HUES6 (cell line): ENCODE measurements at regions not wholly inside any gene's neighbourhood (a gene's known extent, or its start where the extent isn't known, plus 50 kb on each side); places are given as distances from the start of the nearest gene placed in this dataset.

ENCODE experiments used
- H3K27ac ChIP-seq: 2 replicates; pipeline ENCODE4 v1.7.0; 2013; ENCODE audit warnings: low read depth, mild to moderate bottlenecking, low read length, inconsistent platforms
- H3K27me3 ChIP-seq: 2 replicates; pipeline ENCODE4 v1.6.1; 2013; ENCODE audit warnings: low read length; ENCODE audit not compliant: control insufficient read depth, insufficient read depth
- H3K36me3 ChIP-seq: 2 replicates; pipeline ENCODE4 v1.6.1; 2013; ENCODE audit warnings: low read length; ENCODE audit not compliant: control insufficient read depth, insufficient read depth
- H3K4me1 ChIP-seq: 2 replicates; pipeline ENCODE4 v1.6.1; 2013; ENCODE audit warnings: low read length; ENCODE audit not compliant: control insufficient read depth, insufficient read depth
- H3K4me3 ChIP-seq: 2 replicates; pipeline ENCODE4 v1.5.1; 2013; ENCODE audit warnings: low read depth, low read length
- H3K9ac ChIP-seq: one replicate; pipeline ENCODE4 v1.6.1; 2013; ENCODE audit warnings: mild to moderate bottlenecking, low read length
- H3K9me3 ChIP-seq: 2 replicates; pipeline ENCODE4 v1.6.1; 2013; ENCODE audit warnings: low read depth, low read length; ENCODE audit not compliant: control insufficient read depth, insufficient read depth

DNA sequence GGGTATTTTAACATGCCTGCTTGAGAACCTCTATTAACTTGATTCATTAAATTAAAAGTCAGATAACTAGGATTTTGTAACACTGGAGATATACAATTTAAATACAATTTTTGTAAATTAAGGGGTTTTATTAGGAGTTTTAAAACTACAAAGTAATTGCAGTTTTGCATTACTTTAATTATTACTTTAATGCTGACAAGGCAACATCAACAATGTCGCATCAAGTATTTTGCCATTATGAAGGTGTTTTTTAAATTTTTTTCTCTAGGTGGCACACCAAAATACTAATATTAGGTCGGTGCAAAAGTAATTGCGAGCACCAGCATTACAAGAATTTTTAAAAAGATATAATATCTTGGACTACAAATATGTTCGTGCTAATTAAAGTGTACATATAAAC lies 513.4 kb downstream of the ANKRD7 start:
- Histone ChIP-seq H3K4me3 (no peak overlapping the region), H3K4me1 (no peaks in the 10 kb centered on the region), H3K9ac (no peak overlapping the region), H3K27me3 (no peaks in the 10 kb centered on the region), H3K36me3 (no peaks in the 10 kb centered on the region), H3K9me3 (no peaks in the 10 kb centered on the region), H3K27ac (no peak overlapping the region)

DNA sequence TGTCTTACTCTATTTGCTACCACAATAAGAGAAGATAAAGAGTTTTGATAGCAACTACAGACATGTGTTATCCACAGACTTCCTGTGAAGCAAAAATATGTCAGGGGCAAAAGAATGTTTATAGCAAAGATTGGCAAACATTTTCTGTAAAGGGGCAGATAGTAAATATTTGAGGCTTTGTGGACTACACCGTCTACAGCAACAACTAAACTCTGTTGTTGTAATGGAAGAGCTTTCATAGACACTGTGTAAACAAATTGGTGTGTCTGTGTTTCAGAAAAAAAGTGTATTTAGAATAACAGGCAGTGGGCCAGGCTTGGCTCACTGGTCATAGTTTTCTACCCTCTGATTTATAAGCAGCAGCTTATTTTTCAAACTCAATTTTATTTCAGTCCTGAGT lies 521.4 kb downstream of the ANKRD7 start:
- no peaks in the 10 kb centered on the region for H3K9me3 ChIP-seq
- H3K9ac ChIP-seq, result no peak overlapping the region
- no peak overlapping the region for H3K27ac ChIP-seq
- no peak overlapping the region for H3K4me3 ChIP-seq
- no peaks in the 10 kb centered on the region for H3K27me3 ChIP-seq
- H3K4me1 ChIP-seq, result no peaks in the 10 kb centered on the region
- no peaks in the 10 kb centered on the region for H3K36me3 ChIP-seq

DNA sequence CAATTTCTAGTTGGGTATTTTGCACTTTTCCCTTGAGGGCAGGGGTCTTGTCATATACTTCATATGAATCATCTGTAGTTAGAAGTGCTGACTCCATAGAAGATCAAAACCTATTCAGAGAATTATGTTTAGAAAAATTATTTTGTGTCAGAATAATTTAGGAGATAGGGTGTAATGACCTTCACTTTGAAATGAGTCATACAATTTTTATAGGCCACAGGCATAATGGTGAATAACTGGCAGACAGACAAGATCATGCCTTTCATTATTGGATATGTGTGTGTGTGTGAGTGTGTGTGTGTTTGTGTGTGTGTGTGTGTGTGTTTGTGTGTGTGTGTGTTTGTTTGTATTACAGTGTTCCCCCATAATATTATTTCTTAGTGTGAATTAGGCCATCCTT lies 523.0 kb downstream of the ANKRD7 start:
- H3K4me3 ChIP-seq, result no peak overlapping the region
- no peak overlapping the region for H3K27ac ChIP-seq
- H3K27me3 ChIP-seq, result no peaks in the 10 kb centered on the region
- no peaks in the 10 kb centered on the region for H3K36me3 ChIP-seq
- no peaks in the 10 kb centered on the region for H3K4me1 ChIP-seq
- H3K9ac ChIP-seq, result no peak overlapping the region
- H3K9me3 ChIP-seq, result no peaks in the 10 kb centered on the region

- H3K36me3 ChIP-seq, result no peaks in the 10 kb centered on the region
- H3K4me1 ChIP-seq, result no peaks in the 10 kb centered on the region
- H3K9ac ChIP-seq, result no peak overlapping the region
- H3K4me3 ChIP-seq, result no peak overlapping the region
- no peak overlapping the region for H3K27ac ChIP-seq
- H3K9me3 ChIP-seq, result no peaks in the 10 kb centered on the region
- H3K27me3 ChIP-seq, result no peaks in the 10 kb centered on the region
Measured at GRCh38 chr7:118753479-118753878, 529.0 kb downstream of the ANKRD7 start.

- Histone ChIP-seq H3K9ac (no peak overlapping the region), H3K27me3 (no peaks in the 10 kb centered on the region), H3K36me3 (no peaks in the 10 kb centered on the region), H3K27ac (no peak overlapping the region), H3K4me3 (no peak overlapping the region), H3K9me3 (no peaks in the 10 kb centered on the region), H3K4me1 (no peaks in the 10 kb centered on the region)
Measured at GRCh38 chr7:118754608-118755007, 530.1 kb downstream of the ANKRD7 start.

GRCh38 chr7:118755067-118755625 lies 530.6 kb downstream of the ANKRD7 start:
- Histone ChIP-seq H3K9ac (no peak overlapping the region), H3K9me3 (no peaks in the 10 kb centered on the region), H3K4me3 (no peak overlapping the region), H3K27me3 (no peaks in the 10 kb centered on the region), H3K4me1 (no peaks in the 10 kb centered on the region), H3K27ac (no peak overlapping the region), H3K36me3 (no peaks in the 10 kb centered on the region)

DNA sequence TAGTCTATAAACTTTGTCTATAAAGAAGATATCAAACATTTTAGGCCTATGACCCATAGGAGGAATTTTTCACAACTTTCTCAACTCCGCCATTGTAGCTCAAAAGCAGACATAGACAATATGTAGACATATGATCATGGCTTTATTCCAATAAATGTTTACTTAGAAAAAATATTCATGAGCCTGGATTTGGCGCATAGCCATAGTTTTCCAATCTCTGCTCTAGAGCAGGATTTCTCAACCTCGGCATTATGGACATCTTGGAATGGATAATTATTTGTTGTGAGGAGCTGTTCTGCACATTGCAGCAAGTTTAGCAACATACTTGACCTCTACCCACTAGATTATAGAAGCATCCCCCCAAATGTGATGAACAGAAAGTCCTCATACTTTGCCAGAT lies 532.6 kb downstream of the ANKRD7 start:
- H3K4me1 ChIP-seq, result no peaks in the 10 kb centered on the region
- no peak overlapping the region for H3K27ac ChIP-seq
- H3K27me3 ChIP-seq, result no peaks in the 10 kb centered on the region
- no peak overlapping the region for H3K4me3 ChIP-seq
- no peaks in the 10 kb centered on the region for H3K36me3 ChIP-seq
- H3K9ac ChIP-seq, result no peak overlapping the region
- H3K9me3 ChIP-seq, result peaks cover 8% of the 10 kb centered on the region

- H3K27ac ChIP-seq, result no peak overlapping the region
- H3K9me3 ChIP-seq, result peaks cover 8% of the 10 kb centered on the region
- no peaks in the 10 kb centered on the region for H3K27me3 ChIP-seq
- no peak overlapping the region for H3K4me3 ChIP-seq
- no peak overlapping the region for H3K9ac ChIP-seq
- no peaks in the 10 kb centered on the region for H3K4me1 ChIP-seq
- H3K36me3 ChIP-seq, result no peaks in the 10 kb centered on the region
Measured at GRCh38 chr7:118758582-118758981, 534.1 kb downstream of the ANKRD7 start.

- no peaks in the 10 kb centered on the region for H3K36me3 ChIP-seq
- no peak overlapping the region for H3K27ac ChIP-seq
- no peaks in the 10 kb centered on the region for H3K27me3 ChIP-seq
- H3K9me3 ChIP-seq, result peaks cover 8% of the 10 kb centered on the region
- H3K4me3 ChIP-seq, result no peak overlapping the region
- H3K4me1 ChIP-seq, result no peaks in the 10 kb centered on the region
- H3K9ac ChIP-seq, result no peak overlapping the region
Measured at GRCh38 chr7:118759921-118760320, 535.4 kb downstream of the ANKRD7 start.

DNA sequence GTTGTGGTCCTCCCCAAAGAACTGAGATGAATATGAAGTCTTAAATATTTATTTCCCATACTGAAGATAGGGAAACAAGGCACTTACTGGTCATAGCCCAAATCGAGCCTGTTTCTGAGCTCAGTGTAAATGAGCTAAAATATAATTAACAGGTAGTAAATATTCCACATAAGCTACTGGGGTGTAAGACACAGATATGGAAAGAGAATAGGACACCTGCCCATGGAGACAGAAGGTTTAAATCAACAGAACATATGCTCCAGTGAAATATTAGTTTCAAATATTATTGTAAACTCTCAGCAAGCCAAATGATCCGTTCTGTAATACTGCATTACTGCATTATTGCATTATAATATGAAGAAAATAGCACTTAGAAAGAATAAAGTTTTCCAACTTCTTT lies 537.9 kb downstream of the ANKRD7 start:
- Histone ChIP-seq H3K9ac (no peak overlapping the region), H3K27me3 (no peaks in the 10 kb centered on the region), H3K27ac (no peak overlapping the region), H3K4me1 (no peaks in the 10 kb centered on the region), H3K36me3 (no peaks in the 10 kb centered on the region), H3K9me3 (peaks cover 8% of the 10 kb centered on the region), H3K4me3 (no peak overlapping the region)

- Histone ChIP-seq H3K36me3 (no peaks in the 10 kb centered on the region), H3K4me1 (no peaks in the 10 kb centered on the region), H3K9ac (no peak overlapping the region), H3K4me3 (no peak overlapping the region), H3K9me3 (peaks cover 8% of the 10 kb centered on the region), H3K27me3 (no peaks in the 10 kb centered on the region), H3K27ac (no peak overlapping the region)
Measured at GRCh38 chr7:118764221-118764620, 539.7 kb downstream of the ANKRD7 start.

DNA sequence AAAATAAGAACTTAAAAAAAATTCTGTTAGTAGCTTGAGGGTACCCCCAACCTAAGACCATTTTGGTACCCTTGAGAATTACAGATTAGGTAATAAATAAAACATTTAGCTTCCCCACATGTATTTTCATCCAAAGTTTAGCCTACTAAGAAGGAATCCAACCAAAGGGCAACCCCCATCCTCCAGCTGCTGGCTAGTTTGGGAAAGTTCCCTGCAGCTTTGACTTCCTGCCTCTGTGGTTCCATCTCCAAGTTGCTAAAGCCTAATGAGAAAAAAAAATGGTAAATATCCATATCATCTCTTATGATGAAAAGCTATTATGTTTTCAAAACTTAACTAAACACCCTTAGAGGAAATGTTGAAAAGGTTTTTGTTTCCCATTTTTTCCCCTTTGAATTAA lies 547.2 kb downstream of the ANKRD7 start:
- Histone ChIP-seq H3K4me3 (no peak overlapping the region), H3K9me3 (no peaks in the 10 kb centered on the region), H3K9ac (no peak overlapping the region), H3K4me1 (peaks cover 5% of the 10 kb centered on the region; the same call in 1 of the 2 replicates), H3K27ac (no peak overlapping the region), H3K36me3 (no peaks in the 10 kb centered on the region), H3K27me3 (no peaks in the 10 kb centered on the region)
